GM12878 (cell line): ENCODE measurements at regions not wholly inside any gene's neighbourhood (a gene's known extent, or its start where the extent isn't known, plus 50 kb on each side); places are given as distances from the start of the nearest gene placed in this dataset.

ENCODE experiments used
- ATAC-seq: fragments of 200-7000 bp; cut with Tn5 transposase; 3 replicates; pipeline ENCODE4 v1.9.1; 2020; ENCODE audit warnings: mild to moderate bottlenecking, moderate library complexity
- BruUV-seq: library from RNA; stranded (reverse); fragments of 400-500 nt; replicated peaks from 2 replicates; lab custom pipeline; 2021; lab: Mats Ljungman, UMichigan
- CTCF ChIA-PET: fragments of 300-600 bp; sonication (Branson Sonifier 250); formaldehyde crosslinking; extraction: SDS; loops from one replicate; lab custom pipeline; 2021; ENCODE audit warnings: inconsistent platforms; lab: Yijun Ruan, JAX
- POLR2A ChIA-PET: fragments of 350-600 bp; formaldehyde crosslinking; extraction: SDS; loops from one replicate; lab custom pipeline; 2021; ENCODE audit warnings: inconsistent platforms; lab: Charles Lee
- RAD21 ChIA-PET: fragments of 300-600 bp; sonication (Branson Sonifier 250); formaldehyde crosslinking; loops from one replicate; lab custom pipeline; 2023; ENCODE audit warnings: antibody characterized with exemption; ENCODE audit not compliant: unreplicated experiment; lab: Charles Lee
- SMC1A ChIA-PET: fragments of 300-600 bp; sonication (Branson Sonifier 250); formaldehyde crosslinking; loops from one replicate; lab custom pipeline; 2023; ENCODE audit not compliant: unreplicated experiment, uncharacterized antibody; lab: Charles Lee
- DNase-seq: peaks from one replicate; pipeline ENCODE4 v3.0.0-alpha.2; 2011; ENCODE audit warnings: low read depth, low spot score
- FAIRE-seq: peaks from 3 replicates; lab custom pipeline; 2011; peaks lifted over from hg19 to GRCh38; lab: Jason Lieb, UNC
- H2AFZ ChIP-seq: 2 replicates; pipeline ENCODE4 v1.6.0; 2011; ENCODE audit warnings: low read depth, low read length, control low read depth; ENCODE audit not compliant: control insufficient read depth
- H3K27ac ChIP-seq: 2 replicates; pipeline ENCODE4 v1.5.1; 2011; ENCODE audit warnings: control low read depth; ENCODE audit not compliant: control insufficient read depth, insufficient read depth
- H3K27me3 ChIP-seq, 2 experiments: replicated peaks in 1 of 2; 2 replicates each; pipeline versions ENCODE4 v1.6.0 to v1.6.1; 2011; ENCODE audit warnings: low read length in 1 of 2; ENCODE audit not compliant: control insufficient read depth in 2 of 2, insufficient read depth in 2 of 2
- H3K36me3 ChIP-seq, 2 experiments: 2 replicates each; pipeline ENCODE4 v1.5.1; 2011; ENCODE audit warnings: low read length in 1 of 2; ENCODE audit not compliant: control insufficient read depth in 2 of 2, insufficient read depth in 2 of 2
- H3K4me1 ChIP-seq: 2 replicates; pipeline ENCODE4 v1.6.1; 2011; ENCODE audit warnings: mild to moderate bottlenecking, low read length, moderate library complexity, mixed read lengths; ENCODE audit not compliant: control insufficient read depth, insufficient read depth
- H3K4me2 ChIP-seq: 2 replicates; pipeline ENCODE4 v1.6.0; 2011; ENCODE audit warnings: control low read depth; ENCODE audit not compliant: control insufficient read depth, insufficient read depth
- H3K4me3 ChIP-seq: fragments of 200-600 bp; sonication (generic); 2 replicates; pipeline ENCODE4 v1.5.1; 2016
- H3K79me2 ChIP-seq: 2 replicates; pipeline ENCODE4 v1.6.0; 2011; ENCODE audit warnings: low read length; ENCODE audit not compliant: control insufficient read depth, insufficient read depth
- H3K9ac ChIP-seq: 2 replicates; pipeline ENCODE4 v1.8.0; 2011; ENCODE audit warnings: low read length, control low read depth, mixed read lengths; ENCODE audit not compliant: control insufficient read depth, insufficient read depth
- H3K9me3 ChIP-seq: replicated peaks from 3 replicates; pipeline ENCODE4 v1.5.1; 2011; ENCODE audit warnings: mild to moderate bottlenecking, low read length; ENCODE audit not compliant: control insufficient read depth, insufficient read depth
- H4K20me1 ChIP-seq: 2 replicates; pipeline ENCODE4 v1.6.0; 2011; ENCODE audit not compliant: control insufficient read depth, insufficient read depth
- EZH2 ChIP-seq: IDR thresholded peaks from 2 replicates; pipeline ENCODE4 v1.6.1; 2012; ENCODE audit warnings: low read depth, mild to moderate bottlenecking, control low read depth, inconsistent platforms, low read length, borderline replicate concordance; ENCODE audit not compliant: control insufficient read depth
- FOS ChIP-seq: IDR thresholded peaks from 3 replicates; pipeline ENCODE4 v1.6.1; 2011; ENCODE audit warnings: borderline replicate concordance; ENCODE audit not compliant: insufficient read length; ENCODE audit errors: extremely low read depth
- IRF4 ChIP-seq: IDR thresholded peaks from 2 replicates; pipeline ENCODE4 v1.6.1; 2011; ENCODE audit warnings: low read depth, low read length
- SMAD5 ChIP-seq: IDR thresholded peaks from 2 replicates; pipeline ENCODE4 v1.6.1; 2016; ENCODE audit warnings: antibody characterized with exemption, low read depth
- SREBF2 ChIP-seq: IDR thresholded peaks from 2 replicates; pipeline ENCODE4 v1.6.1; 2012; ENCODE audit warnings: mild to moderate bottlenecking, low read length
- WRNIP1 ChIP-seq: IDR thresholded peaks from 2 replicates; pipeline ENCODE4 v1.6.1; 2011; ENCODE audit warnings: low read depth, low read length, improper control_type of control experiment, borderline replicate concordance
- YY1 ChIP-seq: IDR thresholded peaks from 2 replicates; pipeline ENCODE4 v1.6.1; 2011; ENCODE audit warnings: low read depth, mild to moderate bottlenecking, low read length
- WGBS: methylation state at CpG from one replicate; pipeline ENCODE4 v1.1.6; 2016; ENCODE audit warnings: low lambda C conversion rate; ENCODE audit not compliant: insufficient replicate concordance, insufficient coverage; ENCODE audit errors: missing lambda C conversion rate; 5-methylcytosine and 5-hydroxymethylcytosine counted together
- in situ Hi-C: fragments of 300-500 bp; cut with MboI; formaldehyde crosslinking; loops from 9 replicates; pipeline ENCODE4 v1.14.3; 2018; ENCODE audit warnings: mixed read lengths
- intact Hi-C: fragments of 100-400 bp; cut with micrococcal nuclease; formaldehyde crosslinking; loops from one replicate; pipeline ENCODE4 v1.14.2; 2022; ENCODE audit not compliant: unreplicated experiment
- TF ChIP-seq, protein P1 (sequence below): fragments of 450-650 bp; IDR thresholded peaks from 2 replicates; pipeline ENCODE4 v1.6.1; 2017; ENCODE audit warnings: mild to moderate bottlenecking, moderate library complexity
- TF ChIP-seq, protein P2 (sequence below), 3 experiments: IDR thresholded peaks in 2 of 3; conservative IDR thresholded peaks in 1 of 3; 2 replicates each; pipeline ENCODE4 v1.5.1; 2011; ENCODE audit warnings: low read depth in 3 of 3, low read length in 3 of 3, mild to moderate bottlenecking in 3 of 3, control low read depth in 2 of 3, moderate library complexity in 2 of 3, inconsistent platforms in 1 of 3, mixed read lengths in 1 of 3; ENCODE audit not compliant: control insufficient read depth in 2 of 3, insufficient read depth in 1 of 3; ENCODE audit errors: extremely low read depth in 1 of 3
- TF ChIP-seq, protein P3 (sequence below): fragments of 450-650 bp; IDR thresholded peaks from 2 replicates; pipeline ENCODE4 v1.6.1; 2016; ENCODE audit warnings: mild to moderate bottlenecking

- WGBS: 0% methylated on average over 1 of the region's 1 CpG
- intact Hi-C loops (no loop called here), in situ Hi-C loops (no loop called here)
- ChIA-PET POLR2A (no interaction called here), SMC1A (no interaction called here), RAD21 (no interaction called here), CTCF (no interaction called here)
- H3K4me3 ChIP-seq: no peak overlapping the region
- BruUV-seq: no TSS peak
- no peaks in the 10 kb centered on the region for H3K36me3 ChIP-seq
- no peak overlapping the region for H2AFZ ChIP-seq
- no peaks in the 10 kb centered on the region for H3K4me1 ChIP-seq
- FAIRE-seq: no peak
- H3K27ac ChIP-seq: no peak overlapping the region
- H4K20me1 ChIP-seq: no peaks in the 10 kb centered on the region
- no peak overlapping the region for H3K4me2 ChIP-seq
- H3K9ac ChIP-seq: no peak overlapping the region
- TF ChIP-seq FOS (no peak), SMAD5 (no peak), YY1 (no peak), WRNIP1 (no peak), EZH2 (no peak), IRF4 (no peak), SREBF2 (no peak)
- TF ChIP-seq, protein P1, sequence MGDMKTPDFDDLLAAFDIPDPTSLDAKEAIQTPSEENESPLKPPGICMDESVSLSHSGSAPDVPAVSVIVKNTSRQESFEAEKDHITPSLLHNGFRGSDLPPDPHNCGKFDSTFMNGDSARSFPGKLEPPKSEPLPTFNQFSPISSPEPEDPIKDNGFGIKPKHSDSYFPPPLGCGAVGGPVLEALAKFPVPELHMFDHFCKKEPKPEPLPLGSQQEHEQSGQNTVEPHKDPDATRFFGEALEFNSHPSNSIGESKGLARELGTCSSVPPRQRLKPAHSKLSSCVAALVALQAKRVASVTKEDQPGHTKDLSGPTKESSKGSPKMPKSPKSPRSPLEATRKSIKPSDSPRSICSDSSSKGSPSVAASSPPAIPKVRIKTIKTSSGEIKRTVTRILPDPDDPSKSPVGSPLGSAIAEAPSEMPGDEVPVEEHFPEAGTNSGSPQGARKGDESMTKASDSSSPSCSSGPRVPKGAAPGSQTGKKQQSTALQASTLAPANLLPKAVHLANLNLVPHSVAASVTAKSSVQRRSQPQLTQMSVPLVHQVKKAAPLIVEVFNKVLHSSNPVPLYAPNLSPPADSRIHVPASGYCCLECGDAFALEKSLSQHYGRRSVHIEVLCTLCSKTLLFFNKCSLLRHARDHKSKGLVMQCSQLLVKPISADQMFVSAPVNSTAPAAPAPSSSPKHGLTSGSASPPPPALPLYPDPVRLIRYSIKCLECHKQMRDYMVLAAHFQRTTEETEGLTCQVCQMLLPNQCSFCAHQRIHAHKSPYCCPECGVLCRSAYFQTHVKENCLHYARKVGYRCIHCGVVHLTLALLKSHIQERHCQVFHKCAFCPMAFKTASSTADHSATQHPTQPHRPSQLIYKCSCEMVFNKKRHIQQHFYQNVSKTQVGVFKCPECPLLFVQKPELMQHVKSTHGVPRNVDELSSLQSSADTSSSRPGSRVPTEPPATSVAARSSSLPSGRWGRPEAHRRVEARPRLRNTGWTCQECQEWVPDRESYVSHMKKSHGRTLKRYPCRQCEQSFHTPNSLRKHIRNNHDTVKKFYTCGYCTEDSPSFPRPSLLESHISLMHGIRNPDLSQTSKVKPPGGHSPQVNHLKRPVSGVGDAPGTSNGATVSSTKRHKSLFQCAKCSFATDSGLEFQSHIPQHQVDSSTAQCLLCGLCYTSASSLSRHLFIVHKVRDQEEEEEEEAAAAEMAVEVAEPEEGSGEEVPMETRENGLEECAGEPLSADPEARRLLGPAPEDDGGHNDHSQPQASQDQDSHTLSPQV: no peak
- TF ChIP-seq, protein P2, sequence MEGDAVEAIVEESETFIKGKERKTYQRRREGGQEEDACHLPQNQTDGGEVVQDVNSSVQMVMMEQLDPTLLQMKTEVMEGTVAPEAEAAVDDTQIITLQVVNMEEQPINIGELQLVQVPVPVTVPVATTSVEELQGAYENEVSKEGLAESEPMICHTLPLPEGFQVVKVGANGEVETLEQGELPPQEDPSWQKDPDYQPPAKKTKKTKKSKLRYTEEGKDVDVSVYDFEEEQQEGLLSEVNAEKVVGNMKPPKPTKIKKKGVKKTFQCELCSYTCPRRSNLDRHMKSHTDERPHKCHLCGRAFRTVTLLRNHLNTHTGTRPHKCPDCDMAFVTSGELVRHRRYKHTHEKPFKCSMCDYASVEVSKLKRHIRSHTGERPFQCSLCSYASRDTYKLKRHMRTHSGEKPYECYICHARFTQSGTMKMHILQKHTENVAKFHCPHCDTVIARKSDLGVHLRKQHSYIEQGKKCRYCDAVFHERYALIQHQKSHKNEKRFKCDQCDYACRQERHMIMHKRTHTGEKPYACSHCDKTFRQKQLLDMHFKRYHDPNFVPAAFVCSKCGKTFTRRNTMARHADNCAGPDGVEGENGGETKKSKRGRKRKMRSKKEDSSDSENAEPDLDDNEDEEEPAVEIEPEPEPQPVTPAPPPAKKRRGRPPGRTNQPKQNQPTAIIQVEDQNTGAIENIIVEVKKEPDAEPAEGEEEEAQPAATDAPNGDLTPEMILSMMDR (IDR thresholded peaks at IDR 0.05 in 2 of 3, conservative IDR thresholded peaks at IDR 0.05 in 1 of 3; ENCODE audit: control insufficient read depth in 2 of 3, extremely low read depth in 1 of 3, insufficient read depth in 1 of 3, low read depth in 3 of 3, low read length in 3 of 3): no peak
- TF ChIP-seq, protein P3, sequence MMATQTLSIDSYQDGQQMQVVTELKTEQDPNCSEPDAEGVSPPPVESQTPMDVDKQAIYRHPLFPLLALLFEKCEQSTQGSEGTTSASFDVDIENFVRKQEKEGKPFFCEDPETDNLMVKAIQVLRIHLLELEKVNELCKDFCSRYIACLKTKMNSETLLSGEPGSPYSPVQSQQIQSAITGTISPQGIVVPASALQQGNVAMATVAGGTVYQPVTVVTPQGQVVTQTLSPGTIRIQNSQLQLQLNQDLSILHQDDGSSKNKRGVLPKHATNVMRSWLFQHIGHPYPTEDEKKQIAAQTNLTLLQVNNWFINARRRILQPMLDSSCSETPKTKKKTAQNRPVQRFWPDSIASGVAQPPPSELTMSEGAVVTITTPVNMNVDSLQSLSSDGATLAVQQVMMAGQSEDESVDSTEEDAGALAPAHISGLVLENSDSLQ: no peak
- TF ChIP-seq, all 136 proteins: peak for 0
- no peaks in the 10 kb centered on the region for H3K27me3 ChIP-seq
- no peak for DNase-seq
- no peaks in the 10 kb centered on the region for H3K79me2 ChIP-seq
- H3K9me3 ChIP-seq: no peaks in the 10 kb centered on the region
- ATAC-seq: no peak
Observed at GRCh38 chr11:106329273-106330018, 252.0 kb downstream of the AASDHPPT start.
